OCI-LY3 (cell line): ENCODE measurements at regions not wholly inside any gene's neighbourhood (a gene's known extent, or its start where the extent isn't known, plus 50 kb on each side); places are given as distances from the start of the nearest gene placed in this dataset.

ENCODE experiments used
- EZH2phosphoT487 ChIP-seq: fragments of 200-600 bp; shearing (Covaris generic); IDR thresholded peaks from 2 replicates; pipeline ENCODE4 v1.6.1; 2018; ENCODE audit warnings: antibody characterized with exemption, mixed run types, low read depth
- TF ChIP-seq, protein P1 (sequence below): fragments of 200-600, 300-600 bp; sonication (generic); IDR thresholded peaks from 2 replicates; pipeline ENCODE4 v1.5.1; 2014; ENCODE audit warnings: antibody characterized with exemption, low read length, low read depth

GRCh38 chr4:31193521-31193920 is 473.4 kb downstream of the PCDH7 start:
- TF ChIP-seq, protein P1, sequence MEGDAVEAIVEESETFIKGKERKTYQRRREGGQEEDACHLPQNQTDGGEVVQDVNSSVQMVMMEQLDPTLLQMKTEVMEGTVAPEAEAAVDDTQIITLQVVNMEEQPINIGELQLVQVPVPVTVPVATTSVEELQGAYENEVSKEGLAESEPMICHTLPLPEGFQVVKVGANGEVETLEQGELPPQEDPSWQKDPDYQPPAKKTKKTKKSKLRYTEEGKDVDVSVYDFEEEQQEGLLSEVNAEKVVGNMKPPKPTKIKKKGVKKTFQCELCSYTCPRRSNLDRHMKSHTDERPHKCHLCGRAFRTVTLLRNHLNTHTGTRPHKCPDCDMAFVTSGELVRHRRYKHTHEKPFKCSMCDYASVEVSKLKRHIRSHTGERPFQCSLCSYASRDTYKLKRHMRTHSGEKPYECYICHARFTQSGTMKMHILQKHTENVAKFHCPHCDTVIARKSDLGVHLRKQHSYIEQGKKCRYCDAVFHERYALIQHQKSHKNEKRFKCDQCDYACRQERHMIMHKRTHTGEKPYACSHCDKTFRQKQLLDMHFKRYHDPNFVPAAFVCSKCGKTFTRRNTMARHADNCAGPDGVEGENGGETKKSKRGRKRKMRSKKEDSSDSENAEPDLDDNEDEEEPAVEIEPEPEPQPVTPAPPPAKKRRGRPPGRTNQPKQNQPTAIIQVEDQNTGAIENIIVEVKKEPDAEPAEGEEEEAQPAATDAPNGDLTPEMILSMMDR = no peak
- TF ChIP-seq EZH2phosphoT487 = no peak
